HUES6 (cell line): ENCODE measurements at regions not wholly inside any gene's neighbourhood (a gene's known extent, or its start where the extent isn't known, plus 50 kb on each side); places are given as distances from the start of the nearest gene placed in this dataset.

Source experiments
- H3K27ac ChIP-seq: 2 replicates; pipeline ENCODE4 v1.7.0; 2013; ENCODE audit warnings: low read depth, mild to moderate bottlenecking, low read length, inconsistent platforms
- H3K27me3 ChIP-seq: 2 replicates; pipeline ENCODE4 v1.6.1; 2013; ENCODE audit warnings: low read length; ENCODE audit not compliant: control insufficient read depth, insufficient read depth
- H3K36me3 ChIP-seq: 2 replicates; pipeline ENCODE4 v1.6.1; 2013; ENCODE audit warnings: low read length; ENCODE audit not compliant: control insufficient read depth, insufficient read depth
- H3K4me1 ChIP-seq: 2 replicates; pipeline ENCODE4 v1.6.1; 2013; ENCODE audit warnings: low read length; ENCODE audit not compliant: control insufficient read depth, insufficient read depth
- H3K4me3 ChIP-seq: 2 replicates; pipeline ENCODE4 v1.5.1; 2013; ENCODE audit warnings: low read depth, low read length
- H3K9ac ChIP-seq: one replicate; pipeline ENCODE4 v1.6.1; 2013; ENCODE audit warnings: mild to moderate bottlenecking, low read length
- H3K9me3 ChIP-seq: 2 replicates; pipeline ENCODE4 v1.6.1; 2013; ENCODE audit warnings: low read depth, low read length; ENCODE audit not compliant: control insufficient read depth, insufficient read depth

- Histone ChIP-seq H3K4me3 (no peak overlapping the region), H3K9ac (no peak overlapping the region), H3K27ac (no peak overlapping the region), H3K4me1 (peaks cover 33% of the 10 kb centered on the region), H3K9me3 (no peaks in the 10 kb centered on the region), H3K36me3 (no peaks in the 10 kb centered on the region), H3K27me3 (no peaks in the 10 kb centered on the region)
These were observed 309.2 kb upstream of the ZMIZ1 start for GRCh38 chr10:78759456-78760120.

GRCh38 chr10:78760463-78761310 is 308.1 kb upstream of the ZMIZ1 start:
- no peaks in the 10 kb centered on the region for H3K27me3 ChIP-seq
- no peak overlapping the region for H3K27ac ChIP-seq
- no peaks in the 10 kb centered on the region for H3K36me3 ChIP-seq

GRCh38 chr10:78761311-78761781 is 307.4 kb upstream of the ZMIZ1 start:
- peaks cover 22% of the 10 kb centered on the region; the same call in 1 of the 2 replicates for H3K4me1 ChIP-seq
- no peaks in the 10 kb centered on the region for H3K36me3 ChIP-seq
- H3K4me3 ChIP-seq: no peak overlapping the region
- no peaks in the 10 kb centered on the region for H3K27me3 ChIP-seq
- H3K27ac ChIP-seq: no peak overlapping the region
- no peaks in the 10 kb centered on the region for H3K9me3 ChIP-seq
- H3K9ac ChIP-seq: no peak overlapping the region

More at GRCh38 chr10:78760463-78761310, 308.1 kb upstream of the ZMIZ1 start:
- Histone ChIP-seq H3K9ac (no peak overlapping the region), H3K9me3 (no peaks in the 10 kb centered on the region), H3K4me1 (peaks cover 25% of the 10 kb centered on the region; the same call in 1 of the 2 replicates), H3K4me3 (no peak overlapping the region)

- Histone ChIP-seq H3K9ac (no peak overlapping the region), H3K27me3 (no peaks in the 10 kb centered on the region), H3K4me1 (peaks cover 14% of the 10 kb centered on the region; the same call in 1 of the 2 replicates), H3K27ac (no peak overlapping the region), H3K36me3 (no peaks in the 10 kb centered on the region), H3K9me3 (no peaks in the 10 kb centered on the region), H3K4me3 (no peak overlapping the region)
These were observed 306.6 kb upstream of the ZMIZ1 start for GRCh38 chr10:78762086-78762630.

GRCh38 chr10:78763234-78763633 is 305.5 kb upstream of the ZMIZ1 start:
- Histone ChIP-seq H3K9me3 (no peaks in the 10 kb centered on the region), H3K9ac (no peak overlapping the region), H3K4me3 (no peak overlapping the region), H3K27ac (no peak overlapping the region), H3K36me3 (no peaks in the 10 kb centered on the region), H3K4me1 (peaks cover 4% of the 10 kb centered on the region; the same call in 1 of the 2 replicates), H3K27me3 (no peaks in the 10 kb centered on the region)

- Histone ChIP-seq H3K36me3 (no peaks in the 10 kb centered on the region), H3K4me1 (peaks cover 9% of the 10 kb centered on the region; the same call in 1 of the 2 replicates), H3K27me3 (no peaks in the 10 kb centered on the region), H3K27ac (no peak overlapping the region), H3K9ac (no peak overlapping the region), H3K4me3 (no peak overlapping the region), H3K9me3 (no peaks in the 10 kb centered on the region)
These were observed 304.9 kb upstream of the ZMIZ1 start for GRCh38 chr10:78763651-78764395.

GRCh38 chr10:78764436-78764835 is 304.3 kb upstream of the ZMIZ1 start:
- Histone ChIP-seq H3K27ac (no peak overlapping the region), H3K9me3 (no peaks in the 10 kb centered on the region)

GRCh38 chr10:78764846-78765430 is 303.8 kb upstream of the ZMIZ1 start:
- Histone ChIP-seq H3K4me1 (peaks cover 14% of the 10 kb centered on the region; the same call in 1 of the 2 replicates), H3K4me3 (no peak overlapping the region), H3K27me3 (no peaks in the 10 kb centered on the region), H3K9ac (no peak overlapping the region), H3K9me3 (no peaks in the 10 kb centered on the region), H3K27ac (no peak overlapping the region), H3K36me3 (no peaks in the 10 kb centered on the region)

More at GRCh38 chr10:78764436-78764835, 304.3 kb upstream of the ZMIZ1 start:
- Histone ChIP-seq H3K4me3 (no peak overlapping the region), H3K36me3 (no peaks in the 10 kb centered on the region), H3K27me3 (no peaks in the 10 kb centered on the region), H3K9ac (no peak overlapping the region), H3K4me1 (peaks cover 14% of the 10 kb centered on the region; the same call in 1 of the 2 replicates)

GRCh38 chr10:78765726-78766335 is 302.9 kb upstream of the ZMIZ1 start:
- Histone ChIP-seq H3K36me3 (no peaks in the 10 kb centered on the region), H3K9me3 (no peaks in the 10 kb centered on the region), H3K4me3 (no peak overlapping the region), H3K9ac (no peak overlapping the region), H3K27me3 (no peaks in the 10 kb centered on the region), H3K4me1 (peaks cover 14% of the 10 kb centered on the region; the same call in 1 of the 2 replicates), H3K27ac (no peak overlapping the region)

- no peak overlapping the region for H3K27ac ChIP-seq
- no peaks in the 10 kb centered on the region for H3K27me3 ChIP-seq
- no peak overlapping the region for H3K9ac ChIP-seq
These were observed 302.2 kb upstream of the ZMIZ1 start for GRCh38 chr10:78766603-78767002.

More at GRCh38 chr10:78766603-78767002, 302.2 kb upstream of the ZMIZ1 start:
- Histone ChIP-seq H3K4me1 (peaks cover 14% of the 10 kb centered on the region; the same call in 1 of the 2 replicates), H3K36me3 (no peaks in the 10 kb centered on the region), H3K4me3 (no peak overlapping the region), H3K9me3 (no peaks in the 10 kb centered on the region)
